Esophagus squamous epithelium (tissue), 5 donors: ENCODE measurements at regions not wholly inside any gene's neighbourhood (a gene's known extent, or its start where the extent isn't known, plus 50 kb on each side); places are given as distances from the start of the nearest gene placed in this dataset.
"Not testable (repeated sequence)": the region's sequence is repeated elsewhere in the genome, so short reads cannot be mapped to it uniquely, and the experiment has no call there.

Experiments used
- DNase-seq: peaks from one replicate; lab custom pipeline; 2025; lab: John Stamatoyannopoulos, UW
- H3K27ac ChIP-seq, 4 donors: fragments of 200-600 bp; sonication (generic); one replicate each; pipeline ENCODE4 v1.5.1; 2016 to 2019; ENCODE audit warnings: mild to moderate bottlenecking in 1 of 4
- H3K27me3 ChIP-seq, 4 donors: fragments of 200-600 bp; sonication (generic); 1 replicate in 3 of 4; 2 replicates in 1 of 4; pipeline versions ENCODE4 v1.5.1 to v1.6.0; 2017 to 2021; ENCODE audit warnings: antibody characterized with exemption in 1 of 4
- H3K36me3 ChIP-seq, 3 donors: fragments of 200-600 bp; sonication (generic); one replicate each; pipeline ENCODE4 v1.5.1; 2016 to 2019
- H3K4me1 ChIP-seq, 3 donors: fragments of 200-600 bp; sonication (generic); one replicate each; pipeline ENCODE4 v1.5.1; 2017 to 2019
- H3K4me3 ChIP-seq, 4 donors: fragments of 200-600 bp; sonication (generic); 1 replicate in 3 of 4; 2 replicates in 1 of 4; pipeline ENCODE4 v1.5.1; 2016 to 2019; ENCODE audit warnings: mild to moderate bottlenecking in 2 of 4, moderate library complexity in 1 of 4
- H3K9me3 ChIP-seq, 3 donors: fragments of 200-600 bp; sonication (generic); one replicate each; pipeline ENCODE4 v1.5.1; 2016 to 2019
- CTCF ChIP-seq, 6 experiments: fragments of 450-650 bp in 4 of 6; fragments of 200-600 bp in 2 of 6; sonication (generic) in 2 of 6; IDR thresholded peaks; one replicate each; pipeline ENCODE4 v1.5.1; 2016 to 2019; ENCODE audit warnings: antibody characterized with exemption in 6 of 6, mild to moderate bottlenecking in 4 of 6, moderate library complexity in 4 of 6
- POLR2A ChIP-seq, 4 donors: fragments of 450-650 bp; IDR thresholded peaks; one replicate each; pipeline ENCODE4 v1.6.1; 2017; ENCODE audit warnings: antibody characterized with exemption in 4 of 4, mild to moderate bottlenecking in 4 of 4, moderate library complexity in 3 of 4
- WGBS, 2 donors: methylation state at CpG; one replicate each; pipeline ENCODE4 v1.1.5; 2018; 5-methylcytosine and 5-hydroxymethylcytosine counted together
- intact Hi-C: fragments of 100-400 bp; cut with DNase I; formaldehyde crosslinking; loops from one replicate; pipeline ENCODE4 v1.15.0; 2022
- donor health status: DM: yes; HTN: yes; CAD: no.

GRCh38 chr14:49033131-49033530 lies 553.0 kb downstream of the RPS29 start:
- TF ChIP-seq CTCF (IDR thresholded peaks at IDR 0.05), result no peak
- no peak for TF ChIP-seq POLR2A (IDR thresholded peaks at IDR 0.05)
- Histone ChIP-seq H3K27ac (no peak overlapping the region), H3K9me3 (no peaks in the 10 kb centered on the region), H3K4me1 (no peaks in the 10 kb centered on the region), H3K27me3 (no peaks in the 10 kb centered on the region), H3K36me3 (no peaks in the 10 kb centered on the region), H3K4me3 (no peak overlapping the region)
- no peak for DNase-seq
- 67 to 83% methylated on average over 8 of the region's 8 CpGs for WGBS, 2 donors
- intact Hi-C loops, result no loop called here

- H3K27me3 ChIP-seq, H3K9me3 ChIP-seq, DNase-seq, H3K4me3 ChIP-seq, H3K27ac ChIP-seq, H3K36me3 ChIP-seq, intact Hi-C loops, H3K4me1 ChIP-seq: not testable (repeated sequence)
- WGBS, 2 donors, result 54 to 58% methylated on average over 6 of the region's 6 CpGs
These were observed 554.5 kb downstream of the RPS29 start for GRCh38 chr14:49031710-49032109.

GRCh38 chr14:49019467-49020115 lies 566.6 kb downstream of the RPS29 start:
- no peaks in the 10 kb centered on the region for H3K27me3 ChIP-seq
- 30 to 44% methylated on average over 1 of the region's 1 CpG for WGBS, 2 donors
- H3K36me3 ChIP-seq, result no peaks in the 10 kb centered on the region
- TF ChIP-seq POLR2A (IDR thresholded peaks at IDR 0.05), result no peak
- TF ChIP-seq CTCF (IDR thresholded peaks at IDR 0.05), result no peak
- DNase-seq, result no peak
- no peak overlapping the region for H3K4me3 ChIP-seq
- no peaks in the 10 kb centered on the region for H3K9me3 ChIP-seq
- no peaks in the 10 kb centered on the region for H3K4me1 ChIP-seq
- no peak overlapping the region for H3K27ac ChIP-seq
- intact Hi-C loops, result no loop called here

- no peak for TF ChIP-seq POLR2A (IDR thresholded peaks at IDR 0.05)
- TF ChIP-seq CTCF (IDR thresholded peaks at IDR 0.05), result no peak
These were observed 568.7 kb downstream of the RPS29 start for GRCh38 chr14:49017447-49017846.

GRCh38 chr14:49016381-49016780 lies 569.8 kb downstream of the RPS29 start:
- H3K9me3 ChIP-seq, result no peaks in the 10 kb centered on the region
- no peak for DNase-seq
- no peak for TF ChIP-seq CTCF (IDR thresholded peaks at IDR 0.05)
- no peak for TF ChIP-seq POLR2A (IDR thresholded peaks at IDR 0.05)
- H3K27ac ChIP-seq, result no peak overlapping the region
- intact Hi-C loops, result no loop called here
- H3K27me3 ChIP-seq, result no peaks in the 10 kb centered on the region
- no peak overlapping the region for H3K4me3 ChIP-seq
- no peaks in the 10 kb centered on the region for H3K36me3 ChIP-seq
- H3K4me1 ChIP-seq, result no peaks in the 10 kb centered on the region
- WGBS, 2 donors, result 50 to 66% methylated on average over 2 of the region's 2 CpGs

More at GRCh38 chr14:49017447-49017846, 568.7 kb downstream of the RPS29 start:
- H3K4me3 ChIP-seq, result no peak overlapping the region
- 47 to 72% methylated on average over 5 of the region's 5 CpGs for WGBS, 2 donors
- no peaks in the 10 kb centered on the region for H3K9me3 ChIP-seq
- no peak overlapping the region for H3K27ac ChIP-seq
- no peak for DNase-seq
- intact Hi-C loops, result no loop called here
- H3K36me3 ChIP-seq, result no peaks in the 10 kb centered on the region
- no peaks in the 10 kb centered on the region for H3K4me1 ChIP-seq
- H3K27me3 ChIP-seq, result no peaks in the 10 kb centered on the region

- H3K36me3 ChIP-seq, result no peaks in the 10 kb centered on the region
- no peaks in the 10 kb centered on the region for H3K27me3 ChIP-seq
- H3K4me1 ChIP-seq, result no peaks in the 10 kb centered on the region
- H3K9me3 ChIP-seq, result no peaks in the 10 kb centered on the region
- intact Hi-C loops, result no loop called here
- 49 to 61% methylated on average over 3 of the region's 3 CpGs for WGBS, 2 donors
- no peak overlapping the region for H3K4me3 ChIP-seq
- TF ChIP-seq POLR2A (IDR thresholded peaks at IDR 0.05), result no peak
- TF ChIP-seq CTCF (IDR thresholded peaks at IDR 0.05), result no peak
- no peak for DNase-seq
- H3K27ac ChIP-seq, result no peak overlapping the region
These were observed 571.7 kb downstream of the RPS29 start for GRCh38 chr14:49014476-49014875.
